Loucy (cell line): ENCODE measurements at regions not wholly inside any gene's neighbourhood (a gene's known extent, or its start where the extent isn't known, plus 50 kb on each side); places are given as distances from the start of the nearest gene placed in this dataset.
"Not testable (repeated sequence)": the region's sequence is repeated elsewhere in the genome, so short reads cannot be mapped to it uniquely, and the experiment has no call there.

Source experiments
- H2AFZ ChIP-seq: fragments of 200-600 bp; sonication (generic); 2 replicates; pipeline ENCODE4 v1.6.0; 2016; ENCODE audit warnings: antibody characterized with exemption, mild to moderate bottlenecking, low read length, moderate library complexity
- H3F3A ChIP-seq: fragments of 200-600 bp; 2 replicates; pipeline ENCODE4 v1.6.0; 2016; ENCODE audit warnings: antibody characterized with exemption, low read depth, mild to moderate bottlenecking
- H3K27me3 ChIP-seq: fragments of 200-600 bp; sonication (generic); 2 replicates; pipeline ENCODE4 v1.6.1; 2014; ENCODE audit warnings: low read length, mild to moderate bottlenecking; ENCODE audit not compliant: insufficient read depth, poor library complexity, severe bottlenecking
- H3K36me3 ChIP-seq: fragments of 200-600 bp; sonication (generic); 2 replicates; pipeline ENCODE4 v1.6.1; 2016; ENCODE audit warnings: low read length; ENCODE audit not compliant: insufficient read depth
- H3K4me1 ChIP-seq: fragments of 200-600 bp; sonication (generic); 2 replicates; pipeline ENCODE4 v1.5.1; 2014; ENCODE audit warnings: low read length, mild to moderate bottlenecking; ENCODE audit not compliant: insufficient read depth, poor library complexity, severe bottlenecking
- H3K4me2 ChIP-seq: fragments of 200-600 bp; sonication (generic); 2 replicates; pipeline ENCODE4 v1.6.0; 2014; ENCODE audit warnings: antibody characterized with exemption, low read length, low read depth, mild to moderate bottlenecking; ENCODE audit not compliant: poor library complexity, severe bottlenecking
- H3K4me3 ChIP-seq: fragments of 200-600 bp; sonication (generic); 2 replicates; pipeline ENCODE4 v1.5.1; 2014; ENCODE audit warnings: low read length, mild to moderate bottlenecking, mixed read lengths; ENCODE audit not compliant: poor library complexity, severe bottlenecking
- H3K79me2 ChIP-seq: fragments of 200-600 bp; sonication (generic); 2 replicates; pipeline ENCODE4 v1.6.1; 2014; ENCODE audit warnings: low read length; ENCODE audit not compliant: insufficient read depth
- H3K9ac ChIP-seq: fragments of 200-600 bp; sonication (generic); 2 replicates; pipeline ENCODE4 v1.6.0; 2014; ENCODE audit warnings: mild to moderate bottlenecking, low read depth, low read length, moderate library complexity; ENCODE audit not compliant: poor library complexity, severe bottlenecking
- H3K9me2 ChIP-seq: fragments of 200-600 bp; sonication (generic); replicated peaks from 2 replicates; pipeline ENCODE4 v1.6.1; 2016; ENCODE audit warnings: low read depth, low read length, mixed read lengths
- H3K9me3 ChIP-seq: fragments of 200-600 bp; sonication (generic); 2 replicates; pipeline ENCODE4 v1.6.1; 2014; ENCODE audit warnings: mild to moderate bottlenecking, antibody characterized with exemption, low read length, low read depth; ENCODE audit not compliant: insufficient read depth
- H4K20me1 ChIP-seq: fragments of 200-600 bp; sonication (generic); 2 replicates; pipeline ENCODE4 v1.6.0; 2014; ENCODE audit warnings: antibody characterized with exemption, low read length, mild to moderate bottlenecking; ENCODE audit not compliant: insufficient read depth, poor library complexity, severe bottlenecking

DNA sequence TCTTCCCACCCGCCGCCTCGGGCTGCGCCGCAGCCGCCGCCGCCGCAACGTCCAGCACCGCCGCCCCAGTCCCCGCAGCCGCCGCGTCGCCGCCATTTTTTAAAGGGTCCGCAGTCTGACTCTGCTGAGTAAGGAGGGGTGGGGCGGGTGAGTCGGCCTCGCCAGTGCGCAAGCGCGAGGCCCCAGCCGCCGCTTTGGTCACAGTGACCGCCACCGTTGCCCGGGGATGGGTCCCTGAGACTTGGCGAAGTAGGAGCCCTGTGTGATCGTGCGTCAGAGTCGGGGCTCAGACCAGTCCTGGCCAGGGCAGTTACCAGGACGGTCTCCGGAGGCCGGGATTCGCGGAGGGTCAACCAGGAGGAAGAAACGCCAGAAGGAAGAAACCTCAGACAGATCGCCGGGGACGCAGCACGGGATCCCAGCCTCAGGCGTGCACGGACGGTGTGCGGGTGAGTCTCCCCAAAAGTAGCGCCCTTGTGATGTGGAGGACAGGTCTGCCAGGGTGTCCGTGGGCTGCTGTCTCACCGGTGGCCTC lies 1414.2 kb upstream of the PCDH10 start:
- H3K4me2 ChIP-seq, H4K20me1 ChIP-seq, H3K9me2 ChIP-seq, H3K36me3 ChIP-seq, H3K27me3 ChIP-seq, H3K79me2 ChIP-seq, H3K9ac ChIP-seq, H3K9me3 ChIP-seq, H3F3A ChIP-seq, H2AFZ ChIP-seq, H3K4me3 ChIP-seq, H3K4me1 ChIP-seq: not testable (repeated sequence)

GRCh38 chr4:131738991-131739390 lies 1410.1 kb upstream of the PCDH10 start:
- H3K79me2 ChIP-seq, H3K27me3 ChIP-seq, H3K9ac ChIP-seq, H3K36me3 ChIP-seq, H3K9me3 ChIP-seq, H2AFZ ChIP-seq, H4K20me1 ChIP-seq, H3K4me2 ChIP-seq, H3K4me1 ChIP-seq, H3K9me2 ChIP-seq, H3K4me3 ChIP-seq, H3F3A ChIP-seq: not testable (repeated sequence)

DNA sequence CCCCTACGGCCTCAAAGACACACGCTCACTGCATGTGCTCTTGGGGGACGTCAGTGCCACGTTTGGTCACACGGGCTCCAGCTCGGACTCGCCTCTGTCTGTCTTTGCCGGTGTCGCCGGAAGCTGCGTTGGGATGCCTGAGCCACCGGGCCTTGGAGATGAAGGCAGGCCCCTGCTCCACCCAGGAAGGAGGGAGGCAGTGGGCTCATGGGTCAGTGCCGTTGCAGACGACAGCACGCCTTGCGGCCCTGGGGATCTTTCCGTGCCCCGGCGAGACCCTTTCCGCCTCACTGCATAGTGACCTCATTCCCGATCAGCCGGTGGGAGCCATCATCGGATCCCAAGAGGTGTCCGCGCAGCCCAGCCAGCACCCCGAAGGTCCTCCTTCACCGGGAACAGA lies 1407.3 kb upstream of the PCDH10 start:
- H3K9ac ChIP-seq, H3K4me2 ChIP-seq, H3K9me3 ChIP-seq, H3K9me2 ChIP-seq, H3K27me3 ChIP-seq, H3K4me1 ChIP-seq, H3F3A ChIP-seq, H2AFZ ChIP-seq, H3K36me3 ChIP-seq, H3K79me2 ChIP-seq, H4K20me1 ChIP-seq, H3K4me3 ChIP-seq: not testable (repeated sequence)

DNA sequence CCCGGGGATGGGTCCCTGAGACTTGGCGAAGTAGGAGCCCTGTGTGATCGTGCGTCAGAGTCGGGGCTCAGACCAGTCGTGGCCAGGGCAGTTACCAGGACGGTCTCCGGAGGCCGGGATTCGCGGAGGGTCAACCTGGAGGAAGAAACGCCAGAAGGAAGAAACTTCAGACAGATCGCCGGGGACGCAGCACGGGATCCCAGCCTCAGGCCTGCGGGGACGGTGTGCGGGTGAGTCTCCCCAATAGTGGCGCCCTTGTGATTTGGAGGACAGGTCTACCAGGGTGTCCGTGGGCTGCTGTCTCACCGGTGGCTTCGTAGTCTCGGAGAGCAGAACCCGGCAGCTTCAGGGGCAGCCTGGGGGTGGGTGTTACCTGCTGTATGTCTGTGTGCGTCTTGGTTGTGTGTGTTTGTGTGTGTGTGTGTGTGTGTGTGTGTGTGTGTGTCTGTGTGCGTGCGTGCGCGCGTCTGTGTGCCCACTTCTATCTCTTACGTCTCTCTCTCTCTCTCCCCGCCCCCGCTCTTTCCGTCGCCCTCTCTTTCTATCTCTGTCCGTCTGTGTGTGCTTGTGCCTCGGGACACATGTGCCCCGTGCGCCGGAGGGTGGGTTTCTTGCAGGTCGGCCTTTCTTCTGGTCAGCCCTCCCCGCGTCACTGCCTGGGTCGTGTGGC lies 1406.4 kb upstream of the PCDH10 start:
- not testable (repeated sequence) for H3K27me3 ChIP-seq, H3K4me3 ChIP-seq, H3K9me2 ChIP-seq, H3K9ac ChIP-seq, H3K4me2 ChIP-seq, H3K9me3 ChIP-seq, H3K79me2 ChIP-seq, H3K36me3 ChIP-seq, H4K20me1 ChIP-seq, H3K4me1 ChIP-seq, H2AFZ ChIP-seq, H3F3A ChIP-seq

GRCh38 chr4:131743348-131743747 lies 1405.7 kb upstream of the PCDH10 start:
- H3K9ac ChIP-seq, H3K36me3 ChIP-seq, H3K9me3 ChIP-seq, H4K20me1 ChIP-seq, H3K4me1 ChIP-seq, H3F3A ChIP-seq, H3K4me3 ChIP-seq, H3K79me2 ChIP-seq, H3K9me2 ChIP-seq, H2AFZ ChIP-seq, H3K4me2 ChIP-seq, H3K27me3 ChIP-seq: not testable (repeated sequence)

DNA sequence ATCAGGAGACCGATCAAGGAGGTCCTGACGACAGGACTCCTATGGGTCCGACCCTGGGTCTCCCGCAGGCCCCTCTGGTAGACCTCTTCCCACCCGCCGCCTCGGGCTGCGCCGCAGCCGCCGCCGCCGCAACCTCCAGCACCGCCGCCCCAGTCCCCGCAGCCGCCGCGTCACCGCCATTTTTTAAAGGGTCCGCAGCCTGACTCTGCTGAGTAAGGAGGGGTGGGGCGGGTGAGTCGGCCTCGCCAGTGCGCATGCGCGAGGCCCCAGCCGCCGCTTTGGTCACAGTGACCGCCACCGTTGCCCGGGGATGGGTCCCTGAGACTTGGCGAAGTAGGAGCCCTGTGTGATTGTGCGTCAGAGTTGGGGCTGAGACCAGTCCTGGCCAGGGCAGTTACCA lies 1401.9 kb upstream of the PCDH10 start:
- H3K36me3 ChIP-seq, H3K9ac ChIP-seq, H3K9me3 ChIP-seq: not testable (repeated sequence)

DNA sequence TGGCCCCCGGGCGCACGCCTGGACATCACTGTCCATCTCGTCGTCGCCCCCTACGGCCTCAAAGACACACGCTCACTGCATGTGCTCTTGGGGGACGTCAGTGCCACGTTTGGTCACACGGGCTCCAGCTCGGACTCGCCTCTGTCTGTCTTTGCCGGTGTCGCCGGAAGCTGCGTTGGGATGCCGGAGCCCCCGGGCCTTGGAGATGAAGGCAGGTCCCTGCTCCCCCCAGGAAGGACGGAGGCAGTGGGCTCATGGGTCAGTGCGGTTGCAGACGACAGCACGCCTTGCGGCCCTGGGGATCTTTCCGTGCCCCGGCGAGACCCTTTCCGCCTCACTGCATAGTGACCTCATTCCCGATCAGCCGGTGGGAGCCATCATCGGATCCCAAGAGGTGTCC lies 1399.9 kb upstream of the PCDH10 start:
- not testable (repeated sequence) for H4K20me1 ChIP-seq, H3K4me2 ChIP-seq, H2AFZ ChIP-seq, H3F3A ChIP-seq, H3K4me3 ChIP-seq, H3K9me2 ChIP-seq, H3K79me2 ChIP-seq, H3K9me3 ChIP-seq, H3K36me3 ChIP-seq, H3K4me1 ChIP-seq, H3K9ac ChIP-seq, H3K27me3 ChIP-seq

More for the DNA sequence above, 1401.9 kb upstream of the PCDH10 start:
- not testable (repeated sequence) for H3K4me3 ChIP-seq, H3K9me2 ChIP-seq, H3K27me3 ChIP-seq, H3F3A ChIP-seq, H2AFZ ChIP-seq, H4K20me1 ChIP-seq, H3K79me2 ChIP-seq, H3K4me1 ChIP-seq, H3K4me2 ChIP-seq
